DMS153 treated with DMSO at 0.1 percent for 48 hours (cell line): ENCODE measurements at regions not wholly inside any gene's neighbourhood (a gene's known extent, or its start where the extent isn't known, plus 50 kb on each side); places are given as distances from the start of the nearest gene placed in this dataset.

Experiments
- DNase-seq: peaks from one replicate; lab custom pipeline; 2025; ENCODE audit not compliant: unreplicated experiment; lab: John Stamatoyannopoulos, UW

GRCh38 chr1:30322859-30323257 is 400.5 kb downstream of the MATN1 start:
- DNase-seq = no peak

- no peak for DNase-seq
These were observed 401.2 kb downstream of the MATN1 start for GRCh38 chr1:30321996-30322858.

- no peak for DNase-seq
These were observed 402.0 kb downstream of the MATN1 start for GRCh38 chr1:30321246-30321910.

GRCh38 chr1:30320581-30320890 is 402.8 kb downstream of the MATN1 start:
- DNase-seq = no peak

GRCh38 chr1:30319765-30320580 is 403.4 kb downstream of the MATN1 start:
- no peak for DNase-seq

GRCh38 chr1:30318864-30319718 is 404.3 kb downstream of the MATN1 start:
- DNase-seq = no peak

- no peak for DNase-seq
These were observed 405.0 kb downstream of the MATN1 start for GRCh38 chr1:30318413-30318812.

GRCh38 chr1:30317921-30318320 is 405.5 kb downstream of the MATN1 start:
- no peak for DNase-seq

GRCh38 chr1:30316056-30316455 is 407.3 kb downstream of the MATN1 start:
- no peak for DNase-seq

GRCh38 chr1:30315185-30315960 is 408.0 kb downstream of the MATN1 start:
- DNase-seq = no peak

- DNase-seq = no peak
These were observed 408.8 kb downstream of the MATN1 start for GRCh38 chr1:30314591-30314990.

- no peak for DNase-seq
These were observed 409.8 kb downstream of the MATN1 start for GRCh38 chr1:30313584-30313983.

- no peak for DNase-seq
These were observed 410.2 kb downstream of the MATN1 start for GRCh38 chr1:30313176-30313575.

- DNase-seq = no peak
These were observed 411.2 kb downstream of the MATN1 start for GRCh38 chr1:30312226-30312625.

GRCh38 chr1:30311749-30312148 is 411.6 kb downstream of the MATN1 start:
- no peak for DNase-seq

GRCh38 chr1:30310966-30311742 is 412.2 kb downstream of the MATN1 start:
- no peak for DNase-seq

GRCh38 chr1:30307182-30307581 is 416.2 kb downstream of the MATN1 start:
- DNase-seq = no peak

GRCh38 chr1:30305519-30305918 is 417.9 kb downstream of the MATN1 start:
- no peak for DNase-seq

- DNase-seq = no peak
These were observed 418.3 kb downstream of the MATN1 start for GRCh38 chr1:30305061-30305460.
